Tibial artery (tissue), 4 donors: ENCODE measurements at regions not wholly inside any gene's neighbourhood (a gene's known extent, or its start where the extent isn't known, plus 50 kb on each side); places are given as distances from the start of the nearest gene placed in this dataset.

Experiments used
- DNase-seq, 2 donors: peaks; one replicate each; pipeline ENCODE4 v3.0.0-alpha.2; 2019
- H3K27ac ChIP-seq, 2 donors: fragments of 200-600 bp; sonication (generic) in 1 of 2; 1 replicate in 1 of 2; 2 replicates in 1 of 2; pipeline ENCODE4 v1.5.1; 2018 to 2019; ENCODE audit warnings: mild to moderate bottlenecking in 1 of 2
- H3K27me3 ChIP-seq, 2 donors: fragments of 200-600 bp; sonication (generic) in 1 of 2; one replicate each; pipeline versions ENCODE4 v1.5.1 to v1.6.0; 2016 to 2019
- H3K36me3 ChIP-seq, 3 donors: fragments of 200-600 bp; sonication (generic) in 2 of 3; one replicate each; pipeline ENCODE4 v1.5.1; 2016 to 2019; ENCODE audit warnings: mild to moderate bottlenecking in 2 of 3
- H3K4me1 ChIP-seq, 4 donors: fragments of 200-600 bp; sonication (generic) in 2 of 4; 1 replicate in 3 of 4; 2 replicates in 1 of 4; pipeline ENCODE4 v1.5.1; 2016 to 2019
- H3K4me3 ChIP-seq, 2 donors: fragments of 200-600 bp; sonication (generic) in 1 of 2; 1 replicate in 1 of 2; 2 replicates in 1 of 2; pipeline ENCODE4 v1.5.1; 2018 to 2019; ENCODE audit warnings: mild to moderate bottlenecking in 2 of 2
- H3K9me3 ChIP-seq, 3 donors: fragments of 200-600 bp; sonication (generic) in 1 of 3; one replicate each; pipeline ENCODE4 v1.5.1; 2016 to 2019
- CTCF ChIP-seq, 2 experiments: fragments of 200-600 bp in 1 of 2; fragments of 450-650 bp in 1 of 2; IDR thresholded peaks; one replicate each; pipeline ENCODE4 v1.5.1; 2017 to 2019; ENCODE audit warnings: antibody characterized with exemption in 2 of 2, mild to moderate bottlenecking in 1 of 2, moderate library complexity in 1 of 2
- intact Hi-C: fragments of 100-400 bp; cut with DNase I; formaldehyde crosslinking; loops from one replicate; pipeline ENCODE4 v1.15.0; 2023; ENCODE audit warnings: low total_unique reads

DNA sequence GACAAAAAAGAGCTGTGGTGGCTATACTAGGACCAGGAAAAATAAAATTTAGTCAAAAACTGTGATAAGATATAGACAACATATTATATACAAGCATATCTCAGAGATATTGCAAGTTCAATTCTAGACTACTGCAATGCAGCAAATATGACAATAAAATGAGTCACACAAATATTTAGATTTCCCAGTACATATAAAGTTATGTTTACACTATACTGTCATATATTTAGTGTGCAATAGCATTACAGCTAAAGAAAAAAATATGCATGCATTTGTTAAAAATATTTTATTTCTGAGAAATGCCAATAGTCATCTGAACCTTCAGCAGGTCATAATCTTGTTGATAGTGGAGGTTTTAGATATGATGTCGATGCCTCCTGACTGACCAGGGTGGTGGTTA is 72.1 kb downstream of the AKR1C4 start:
- no peak overlapping the region for H3K4me3 ChIP-seq
- H3K9me3 ChIP-seq: peaks cover 0 to 16% (median 15%) of the 10 kb centered on the region in 3 donors
- no peaks in the 10 kb centered on the region for H3K4me1 ChIP-seq
- no peaks in the 10 kb centered on the region for H3K27me3 ChIP-seq
- no peak overlapping the region for H3K27ac ChIP-seq
- H3K36me3 ChIP-seq: no peaks in the 10 kb centered on the region
- intact Hi-C loops: no loop called here
- no peak for DNase-seq
- no peak for TF ChIP-seq CTCF (IDR thresholded peaks at IDR 0.05)

- H3K36me3 ChIP-seq: no peaks in the 10 kb centered on the region
- intact Hi-C loops: no loop called here
- no peak for TF ChIP-seq CTCF (IDR thresholded peaks at IDR 0.05)
- DNase-seq: no peak
- no peak overlapping the region for H3K4me3 ChIP-seq
- H3K9me3 ChIP-seq: peaks cover 0 to 15% (median 13%) of the 10 kb centered on the region in 3 donors
- H3K27me3 ChIP-seq: no peaks in the 10 kb centered on the region
- no peaks in the 10 kb centered on the region for H3K4me1 ChIP-seq
- no peak overlapping the region for H3K27ac ChIP-seq
These were observed 73.2 kb downstream of the AKR1C4 start for GRCh38 chr10:5269791-5270190.

GRCh38 chr10:5271526-5271925 is 74.9 kb downstream of the AKR1C4 start:
- no peak overlapping the region for H3K27ac ChIP-seq
- no peaks in the 10 kb centered on the region for H3K27me3 ChIP-seq
- TF ChIP-seq CTCF (IDR thresholded peaks at IDR 0.05): no peak
- no peaks in the 10 kb centered on the region for H3K36me3 ChIP-seq
- H3K4me1 ChIP-seq: no peaks in the 10 kb centered on the region
- H3K4me3 ChIP-seq: no peak overlapping the region
- no peak for DNase-seq
- H3K9me3 ChIP-seq: peaks cover 0 to 9% (median 4%) of the 10 kb centered on the region in 3 donors
- intact Hi-C loops: no loop called here

DNA sequence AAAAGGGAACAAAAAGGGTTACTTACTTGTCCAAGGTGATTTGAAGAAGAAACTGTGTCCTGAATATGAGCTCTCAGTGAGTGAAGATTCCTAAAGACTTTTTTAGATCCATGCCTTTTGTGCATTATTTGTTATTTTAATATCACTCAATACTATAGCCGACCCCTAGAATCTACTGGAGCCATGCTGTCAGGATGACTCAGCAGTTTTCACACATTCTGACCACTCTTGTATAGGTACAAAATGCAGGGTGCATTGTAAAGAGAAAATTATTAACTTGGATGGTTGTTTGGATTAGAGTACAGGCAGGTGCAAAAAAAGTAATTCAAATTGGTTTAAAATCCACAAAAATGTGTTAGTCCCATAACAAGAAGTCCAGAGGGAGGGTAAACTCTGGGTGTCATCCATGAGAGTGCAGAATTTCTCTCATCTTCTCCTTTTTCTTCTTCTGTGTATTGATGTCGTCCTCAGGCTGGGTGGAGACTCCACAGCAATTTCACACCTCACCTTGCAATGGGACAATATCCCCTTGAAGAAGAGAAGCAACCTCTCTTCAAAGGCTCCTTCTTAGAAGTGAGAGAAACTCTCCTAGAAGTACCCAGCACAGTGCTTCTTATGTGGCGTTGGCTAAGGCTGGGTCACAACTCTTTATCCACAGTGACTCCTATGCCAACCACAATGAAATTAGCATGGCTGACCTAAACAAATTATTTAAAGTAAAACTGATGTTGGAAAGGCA is 75.6 kb downstream of the AKR1C4 start:
- H3K4me1 ChIP-seq: no peaks in the 10 kb centered on the region
- no peak overlapping the region for H3K4me3 ChIP-seq
- no peaks in the 10 kb centered on the region for H3K36me3 ChIP-seq
- no peaks in the 10 kb centered on the region for H3K27me3 ChIP-seq
- H3K27ac ChIP-seq: no peak overlapping the region
- intact Hi-C loops: no loop called here
- TF ChIP-seq CTCF (IDR thresholded peaks at IDR 0.05): no peak
- H3K9me3 ChIP-seq: peaks cover 0 to 4% (median 0%) of the 10 kb centered on the region in 3 donors
- DNase-seq: no peak

GRCh38 chr10:5274795-5275194 is 78.2 kb downstream of the AKR1C4 start:
- Histone ChIP-seq H3K4me3 (no peak overlapping the region), H3K4me1 (no peaks in the 10 kb centered on the region), H3K36me3 (no peaks in the 10 kb centered on the region), H3K27me3 (no peaks in the 10 kb centered on the region), H3K27ac (no peak overlapping the region), H3K9me3 (no peaks in the 10 kb centered on the region)
- no peak for TF ChIP-seq CTCF (IDR thresholded peaks at IDR 0.05)
- intact Hi-C loops: no loop called here
- DNase-seq: no peak
